Smooth muscle cell (in vitro differentiated cells): ENCODE measurements at regions not wholly inside any gene's neighbourhood (a gene's known extent, or its start where the extent isn't known, plus 50 kb on each side); places are given as distances from the start of the nearest gene placed in this dataset.
"Not testable (repeated sequence)": the region's sequence is repeated elsewhere in the genome, so short reads cannot be mapped to it uniquely, and the experiment has no call there.

Experiments
- DNase-seq: peaks from one replicate; lab custom pipeline; 2025; ENCODE audit not compliant: unreplicated experiment; lab: John Stamatoyannopoulos, UW
- H2AFZ ChIP-seq: fragments of 200-600 bp; sonication (generic); 2 replicates; pipeline ENCODE4 v1.6.0; 2016; ENCODE audit warnings: antibody characterized with exemption, low read depth, mild to moderate bottlenecking
- H3F3A ChIP-seq: fragments of 200-600 bp; sonication (generic); 2 replicates; pipeline ENCODE4 v1.6.0; 2017; ENCODE audit warnings: antibody characterized with exemption, low read depth
- H3K27ac ChIP-seq: fragments of 200-600 bp; sonication (generic); 2 replicates; pipeline ENCODE4 v1.5.1; 2016; ENCODE audit warnings: low read depth, mild to moderate bottlenecking
- H3K27me3 ChIP-seq: fragments of 200-600 bp; sonication (generic); 2 replicates; pipeline ENCODE4 v1.6.1; 2016; ENCODE audit warnings: low read depth, mild to moderate bottlenecking
- H3K36me3 ChIP-seq: fragments of 200-600 bp; sonication (generic); 2 replicates; pipeline ENCODE4 v1.5.1; 2016; ENCODE audit warnings: low read depth
- H3K4me1 ChIP-seq: fragments of 200-600 bp; sonication (generic); 2 replicates; pipeline ENCODE4 v1.5.1; 2016; ENCODE audit warnings: low read depth
- H3K4me2 ChIP-seq: fragments of 200-600 bp; sonication (generic); 2 replicates; pipeline ENCODE4 v1.6.0; 2016; ENCODE audit warnings: mild to moderate bottlenecking
- H3K4me3 ChIP-seq: fragments of 200-600 bp; sonication (generic); 2 replicates; pipeline ENCODE4 v1.5.1; 2016; ENCODE audit warnings: mild to moderate bottlenecking
- H3K79me2 ChIP-seq: fragments of 200-600 bp; sonication (generic); 2 replicates; pipeline ENCODE4 v1.6.0; 2016; ENCODE audit warnings: low read depth, mild to moderate bottlenecking
- H3K9ac ChIP-seq: fragments of 200-600 bp; sonication (generic); 2 replicates; pipeline ENCODE4 v1.6.0; 2016; ENCODE audit warnings: low read depth
- H3K9me3 ChIP-seq: fragments of 200-600 bp; sonication (generic); replicated peaks from 2 replicates; pipeline ENCODE4 v1.5.1; 2016; ENCODE audit warnings: low read depth
- H4K20me1 ChIP-seq: fragments of 200-600 bp; sonication (generic); 2 replicates; pipeline ENCODE4 v1.6.0; 2016; ENCODE audit warnings: low read depth
- CTCF ChIP-seq: fragments of 200-600 bp; sonication (generic); IDR thresholded peaks from 2 replicates; pipeline ENCODE4 v1.5.1; 2017; ENCODE audit warnings: borderline replicate concordance, mild to moderate bottlenecking, antibody characterized with exemption; ENCODE audit not compliant: insufficient read depth, poor library complexity, severe bottlenecking
- WGBS: methylation state at CpG from one replicate; pipeline ENCODE4 v1.1.7; 2016; ENCODE audit warnings: low lambda C conversion rate; 5-methylcytosine and 5-hydroxymethylcytosine counted together

DNA sequence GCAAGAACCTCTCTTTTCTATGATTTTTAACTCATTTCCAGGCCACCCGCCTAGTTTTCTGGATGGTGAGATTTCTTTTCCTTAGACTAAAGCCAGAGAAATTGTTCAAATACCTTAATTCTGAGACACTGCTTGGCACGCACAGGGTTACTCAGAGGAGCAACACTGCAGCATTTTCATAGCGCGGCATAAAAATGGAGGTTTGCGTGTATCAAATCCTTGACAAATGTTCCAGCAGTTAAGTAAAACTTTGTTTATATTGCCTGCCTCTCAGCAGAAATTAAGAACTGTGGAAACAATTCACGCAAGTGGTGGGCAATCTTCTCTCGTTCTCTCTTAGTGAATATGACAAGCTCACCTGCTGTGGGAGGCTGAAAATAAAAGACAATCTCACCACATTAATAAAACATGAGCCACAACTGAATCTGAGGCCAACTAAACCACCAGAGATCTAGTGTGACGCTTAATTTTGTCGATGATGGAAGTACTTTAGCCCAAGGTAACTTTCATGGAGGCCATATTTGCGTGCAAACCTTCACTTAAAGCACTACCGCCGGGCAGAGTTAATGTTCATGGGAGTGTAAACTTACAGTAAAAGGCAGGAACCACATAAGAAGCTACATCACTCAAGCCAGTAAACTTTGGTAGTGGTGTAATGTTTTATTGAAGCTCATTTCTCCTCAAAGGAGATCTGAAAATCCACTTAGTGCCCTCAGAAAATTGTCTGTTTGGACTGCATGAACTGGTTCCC is 894.8 kb upstream of the EPHA5 start:
- no peaks in the 10 kb centered on the region for H3K4me1 ChIP-seq
- H3K4me3 ChIP-seq, result no peak overlapping the region
- H3K27ac ChIP-seq, result peak overlapping the region; percentile 50
- no peaks in the 10 kb centered on the region for H4K20me1 ChIP-seq
- no peak for TF ChIP-seq CTCF
- no peak for DNase-seq
- peak overlapping the region; percentile 8 for H3K9ac ChIP-seq
- H3K36me3 ChIP-seq, result no peaks in the 10 kb centered on the region
- WGBS, result 84% methylated on average over 12 of the region's 12 CpGs
- H2AFZ ChIP-seq, result peak overlapping the region; percentile 20
- no peaks in the 10 kb centered on the region for H3K79me2 ChIP-seq
- no peaks in the 10 kb centered on the region for H3K9me3 ChIP-seq
- H3K27me3 ChIP-seq, result no peaks in the 10 kb centered on the region
- peak overlapping the region; percentile 14 for H3K4me2 ChIP-seq
- H3F3A ChIP-seq, result no peaks in the 10 kb centered on the region

GRCh38 chr4:66562276-66562806 is 892.1 kb upstream of the EPHA5 start:
- H3K4me2 ChIP-seq, result no peak overlapping the region
- no peak overlapping the region for H3K27ac ChIP-seq
- H3K9ac ChIP-seq, result no peak overlapping the region
- H3K9me3 ChIP-seq, result no peaks in the 10 kb centered on the region
- no peaks in the 10 kb centered on the region for H3K79me2 ChIP-seq
- H3K36me3 ChIP-seq, result no peaks in the 10 kb centered on the region
- TF ChIP-seq CTCF, result no peak
- H3K4me1 ChIP-seq, result no peaks in the 10 kb centered on the region
- no peaks in the 10 kb centered on the region for H3F3A ChIP-seq
- DNase-seq, result no peak
- H3K27me3 ChIP-seq, result no peaks in the 10 kb centered on the region
- H2AFZ ChIP-seq, result no peak overlapping the region
- no peak overlapping the region for H3K4me3 ChIP-seq
- no peaks in the 10 kb centered on the region for H4K20me1 ChIP-seq

- not testable (repeated sequence) for H3K9ac ChIP-seq, H3K4me3 ChIP-seq, H3K27ac ChIP-seq, H3K9me3 ChIP-seq, H2AFZ ChIP-seq, H3F3A ChIP-seq, DNase-seq, H3K4me2 ChIP-seq, H3K79me2 ChIP-seq, H4K20me1 ChIP-seq, H3K4me1 ChIP-seq, H3K36me3 ChIP-seq, H3K27me3 ChIP-seq
- WGBS, result over 99% methylated on average over 39 of the region's 42 CpGs
These were observed 891.3 kb upstream of the EPHA5 start for GRCh38 chr4:66561465-66562053.

- no peaks in the 10 kb centered on the region for H4K20me1 ChIP-seq
- no peak overlapping the region for H2AFZ ChIP-seq
- no peaks in the 10 kb centered on the region for H3K36me3 ChIP-seq
- TF ChIP-seq CTCF, result no peak
- no peak for DNase-seq
- H3K9ac ChIP-seq, result no peak overlapping the region
- no peaks in the 10 kb centered on the region for H3K9me3 ChIP-seq
- no peak overlapping the region for H3K4me2 ChIP-seq
- H3K27me3 ChIP-seq, result no peaks in the 10 kb centered on the region
- no peaks in the 10 kb centered on the region for H3K4me1 ChIP-seq
- no peaks in the 10 kb centered on the region for H3K79me2 ChIP-seq
- H3K4me3 ChIP-seq, result no peak overlapping the region
- no peaks in the 10 kb centered on the region for H3F3A ChIP-seq
- no peak overlapping the region for H3K27ac ChIP-seq
These were observed 888.4 kb upstream of the EPHA5 start for GRCh38 chr4:66558651-66559050.
